ENCODE measurements at regions not wholly inside any gene's neighbourhood (a gene's known extent, or its start where the extent isn't known, plus 50 kb on each side); places are given as distances from the start of the nearest gene placed in this dataset.

DNA sequence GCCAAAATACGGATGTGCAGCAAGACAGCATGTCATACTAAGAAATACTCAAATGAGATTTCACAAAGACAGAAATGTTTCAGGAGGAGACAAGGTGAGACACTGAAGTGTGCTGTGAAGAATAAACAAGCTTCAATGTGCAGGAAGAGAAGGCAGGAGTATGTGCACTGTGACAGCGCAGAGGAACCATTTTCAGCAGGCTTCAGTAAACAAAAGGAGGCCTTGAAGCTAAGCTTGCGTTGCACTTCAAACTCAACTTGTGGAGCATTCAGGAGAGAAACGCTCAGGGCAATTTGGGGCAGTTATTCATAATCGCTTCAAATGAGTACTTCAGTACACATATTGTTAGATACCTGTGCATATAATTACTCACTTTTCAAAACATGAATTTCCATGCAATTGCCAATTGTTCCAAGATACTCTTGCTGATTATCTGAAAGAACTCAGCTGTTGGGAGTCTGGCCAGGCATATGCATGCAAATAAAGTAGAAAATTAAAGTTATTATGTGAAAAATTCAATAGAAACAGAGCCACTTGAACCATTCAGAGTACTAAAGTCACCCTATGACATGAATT is 234.2 kb upstream of the OPRM1 start:
- H3K4me3 ChIP-seq: no peak overlapping the region
- H3K27ac ChIP-seq: no peak overlapping the region
- H3K4me1 ChIP-seq: no peaks in the 10 kb centered on the region
- TF ChIP-seq POLR2A (IDR thresholded peaks at IDR 0.05): no peak
- H3K9me3 ChIP-seq: no peaks in the 10 kb centered on the region
- H3K27me3 ChIP-seq: no peaks in the 10 kb centered on the region
- H3K36me3 ChIP-seq: no peaks in the 10 kb centered on the region
- DNase-seq: no peak

GRCh38 chr6:153801917-153802316 is 237.1 kb upstream of the OPRM1 start:
- Histone ChIP-seq H3K4me3 (no peak overlapping the region), H3K27me3 (no peaks in the 10 kb centered on the region), H3K9me3 (no peaks in the 10 kb centered on the region), H3K4me1 (no peaks in the 10 kb centered on the region), H3K27ac (no peak overlapping the region), H3K36me3 (no peaks in the 10 kb centered on the region)
- no peak for TF ChIP-seq CTCF (IDR thresholded peaks at IDR 0.05)
- TF ChIP-seq POLR2A (IDR thresholded peaks at IDR 0.05): no peak
- DNase-seq: no peak

DNA sequence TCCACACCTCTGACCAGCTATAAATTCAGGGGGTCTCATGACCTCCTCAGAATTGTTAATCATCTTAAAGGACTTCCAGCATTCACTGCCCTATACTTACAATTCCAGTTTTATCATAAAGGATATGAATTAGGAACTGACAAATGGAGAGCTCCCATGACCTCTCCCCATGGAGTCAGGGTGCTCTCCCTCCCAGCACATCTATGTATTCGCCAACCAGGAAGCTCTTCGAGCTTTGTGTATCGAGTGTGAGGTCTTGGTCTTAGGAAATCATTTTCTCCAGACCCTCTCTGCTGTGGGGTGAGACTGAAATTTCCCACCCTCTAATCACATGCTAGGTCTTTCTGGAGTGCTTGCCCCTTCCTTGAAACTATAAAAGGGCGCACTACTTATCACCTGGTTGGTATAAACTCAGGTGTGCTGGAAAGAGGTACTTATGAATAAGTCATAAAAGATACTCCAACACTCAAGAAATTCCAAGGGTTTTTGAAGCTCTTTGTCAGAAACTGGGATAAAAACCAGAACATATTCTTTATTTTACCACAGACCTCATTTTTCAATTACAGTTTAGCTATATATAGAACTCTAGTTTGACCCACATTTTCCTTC is 238.4 kb upstream of the OPRM1 start:
- TF ChIP-seq POLR2A (IDR thresholded peaks at IDR 0.05) (no peak), CTCF (IDR thresholded peaks at IDR 0.05) (no peak)
- no peaks in the 10 kb centered on the region for H3K9me3 ChIP-seq
- H3K36me3 ChIP-seq: no peaks in the 10 kb centered on the region

DNA sequence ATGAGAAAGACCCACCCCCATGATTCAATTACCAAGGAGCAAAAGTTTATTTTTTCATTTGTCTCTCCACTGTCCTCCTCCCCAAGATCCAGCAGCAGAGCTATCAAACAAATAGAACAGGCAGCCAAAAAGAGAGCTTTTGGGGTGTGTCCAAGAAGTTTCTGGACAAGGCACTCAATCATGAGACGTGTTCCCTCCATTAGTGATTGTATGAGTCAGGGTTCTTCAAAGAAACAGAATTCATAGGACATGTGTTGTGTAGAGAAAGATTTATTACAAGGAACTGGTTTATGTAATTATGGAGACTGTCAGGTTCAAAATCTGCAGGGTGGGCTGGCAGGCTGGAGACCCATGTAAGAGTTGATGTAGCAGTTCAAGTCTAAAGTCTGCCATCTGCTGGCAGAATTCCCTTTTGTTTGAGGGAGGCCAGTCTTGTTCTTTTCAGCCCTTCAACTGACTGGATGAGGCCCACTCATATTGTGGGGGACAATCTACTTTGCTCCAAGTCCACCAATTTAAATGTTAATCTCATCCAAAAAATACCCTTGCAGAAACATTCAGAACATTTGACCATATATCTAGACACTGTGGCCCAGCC is 248.1 kb upstream of the OPRM1 start:
- Histone ChIP-seq H3K36me3 (no peaks in the 10 kb centered on the region), H3K27me3 (no peaks in the 10 kb centered on the region), H3K4me1 (peaks cover 0 to 8% (median 0%) of the 10 kb centered on the region in 4 donors), H3K27ac (no peak overlapping the region), H3K9me3 (no peaks in the 10 kb centered on the region), H3K4me3 (no peak overlapping the region)
- TF ChIP-seq POLR2A (IDR thresholded peaks at IDR 0.05) (no peak), CTCF (IDR thresholded peaks at IDR 0.05) (peak in 1 of 6 experiments; percentile 24)
- peak in 1 of 3 donors; percentile 48 for DNase-seq

More for the DNA sequence above, 238.4 kb upstream of the OPRM1 start:
- DNase-seq: no peak
- Histone ChIP-seq H3K27me3 (no peaks in the 10 kb centered on the region), H3K4me3 (no peak overlapping the region), H3K4me1 (no peaks in the 10 kb centered on the region), H3K27ac (no peak overlapping the region)

DNA sequence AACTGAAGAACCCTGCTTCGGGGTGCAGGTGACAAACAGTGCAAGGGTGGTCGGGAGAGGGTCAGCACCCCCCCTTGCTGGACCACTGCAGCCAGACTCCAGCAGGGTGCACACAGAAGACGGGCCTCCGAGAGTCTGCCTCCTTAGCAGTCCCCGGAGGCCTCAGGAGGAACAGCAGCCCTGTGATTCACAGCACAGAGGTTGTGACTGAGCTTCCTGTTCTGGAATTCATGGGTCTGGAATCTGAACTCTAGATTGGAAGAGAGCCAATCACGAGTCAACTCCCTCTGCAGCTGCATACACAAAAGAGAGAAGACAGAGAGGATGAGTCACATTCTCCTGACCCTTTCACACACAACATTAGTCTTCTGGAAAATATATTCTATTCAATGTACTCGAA is 249.0 kb upstream of the OPRM1 start:
- Histone ChIP-seq H3K27ac (peak overlapping the region in 2 of 4 donors; percentile 10 to 19), H3K36me3 (no peaks in the 10 kb centered on the region), H3K4me3 (no peak overlapping the region), H3K4me1 (peaks cover 0 to 8% (median 0%) of the 10 kb centered on the region in 4 donors), H3K9me3 (no peaks in the 10 kb centered on the region), H3K27me3 (no peaks in the 10 kb centered on the region)
- DNase-seq: peak in 1 of 3 donors; percentile 59
- TF ChIP-seq CTCF (IDR thresholded peaks at IDR 0.05): peak in 3 of 6 experiments; percentile 39 to 59 (median 47)
- TF ChIP-seq POLR2A (IDR thresholded peaks at IDR 0.05): no peak

DNA sequence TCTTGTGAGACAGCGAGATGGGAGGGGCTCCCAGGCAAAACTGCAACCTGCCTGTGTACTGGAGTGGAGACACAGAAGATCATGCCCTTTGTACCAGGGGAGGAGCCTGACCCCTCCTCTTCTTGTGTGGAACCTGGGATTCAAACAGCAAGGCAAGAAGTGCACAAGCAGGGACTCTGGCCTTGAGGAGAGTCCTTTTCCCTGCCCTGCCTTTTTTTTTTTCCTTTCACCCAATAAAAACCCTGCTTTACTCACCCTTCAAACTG is 251.8 kb upstream of the OPRM1 start:
- Histone ChIP-seq H3K27me3 (no peaks in the 10 kb centered on the region), H3K27ac (peak overlapping the region in 2 of 4 donors; percentile 69), H3K4me1 (peaks cover 0 to 8% (median 0%) of the 10 kb centered on the region in 4 donors), H3K4me3 (no peak overlapping the region), H3K9me3 (no peaks in the 10 kb centered on the region), H3K36me3 (no peaks in the 10 kb centered on the region)
- peak in 2 of 3 donors; percentile 78 to 91 for DNase-seq
- no peak for TF ChIP-seq CTCF (IDR thresholded peaks at IDR 0.05)
- TF ChIP-seq POLR2A (IDR thresholded peaks at IDR 0.05): peak in 1 of 2 donors; percentile 23
